Hematopoietic multipotent progenitor cell (in vitro differentiated cells): ENCODE measurements at regions not wholly inside any gene's neighbourhood (a gene's known extent, or its start where the extent isn't known, plus 50 kb on each side); places are given as distances from the start of the nearest gene placed in this dataset. TPM values are rescaled to one million over a fixed set of nuclear protein-coding genes. Genes with fewer than 3 reads are reported as not detected.

Experiments
- DNase-seq, 3 donors: peaks; one replicate each; pipeline ENCODE4 v3.0.0-alpha.2; 2011 to 2015; ENCODE audit warnings: low read depth in 2 of 3, low spot score in 2 of 3
- small RNA-seq: library from RNA; depleted of rRNA; stranded (forward); fragments of <200 nt; gene quantifications from one replicate; pipeline ENCODE3, GENCODE V24; 2012

GRCh38 chr4:148510211-148510610, 68.0 kb upstream of the NR3C2 start:
- DNase-seq: no peak

- no peak for DNase-seq
Measured at GRCh38 chr4:148503681-148504080, 61.5 kb upstream of the NR3C2 start.

- DNase-seq: no peak
Measured at GRCh38 chr4:148497258-148497657, 55.0 kb upstream of the NR3C2 start.

GRCh38 chr4:148495463-148495862, 53.2 kb upstream of the NR3C2 start:
- no peak for DNase-seq

Small RNAs in the stretch of these regions (small RNA-seq; reads per million reads assigned to genes)
- gene RNA5SP166: not detected
- not detected for gene RNU7-197P
